ENCODE measurements at regions not wholly inside any gene's neighbourhood (a gene's known extent, or its start where the extent isn't known, plus 50 kb on each side); places are given as distances from the start of the nearest gene placed in this dataset.

DNA sequence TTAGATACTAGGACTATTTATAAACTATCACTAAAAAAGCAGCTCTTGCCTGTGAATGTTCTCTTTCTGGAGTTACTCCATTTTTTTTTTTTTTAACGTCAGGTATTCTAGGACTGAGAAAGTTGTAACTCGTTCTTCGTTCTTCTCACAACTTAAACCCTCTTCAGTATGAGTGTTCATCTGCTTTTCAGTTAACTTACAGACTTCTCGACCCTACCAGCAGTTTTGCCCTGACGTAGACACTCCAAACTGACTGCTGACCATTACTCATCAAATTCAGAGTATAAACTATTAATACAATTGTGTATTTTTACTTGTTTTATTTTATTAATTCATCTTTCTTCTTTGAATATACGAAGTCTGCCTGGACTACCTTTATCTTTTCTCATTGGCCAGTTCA, 353.1 kb downstream of the GPR37 start:
- H3K4me1 Mint-ChIP-seq (ENCODE audit: unreplicated experiment) = no peaks in the 10 kb centered on the region
- TF ChIP-seq, protein P1, sequence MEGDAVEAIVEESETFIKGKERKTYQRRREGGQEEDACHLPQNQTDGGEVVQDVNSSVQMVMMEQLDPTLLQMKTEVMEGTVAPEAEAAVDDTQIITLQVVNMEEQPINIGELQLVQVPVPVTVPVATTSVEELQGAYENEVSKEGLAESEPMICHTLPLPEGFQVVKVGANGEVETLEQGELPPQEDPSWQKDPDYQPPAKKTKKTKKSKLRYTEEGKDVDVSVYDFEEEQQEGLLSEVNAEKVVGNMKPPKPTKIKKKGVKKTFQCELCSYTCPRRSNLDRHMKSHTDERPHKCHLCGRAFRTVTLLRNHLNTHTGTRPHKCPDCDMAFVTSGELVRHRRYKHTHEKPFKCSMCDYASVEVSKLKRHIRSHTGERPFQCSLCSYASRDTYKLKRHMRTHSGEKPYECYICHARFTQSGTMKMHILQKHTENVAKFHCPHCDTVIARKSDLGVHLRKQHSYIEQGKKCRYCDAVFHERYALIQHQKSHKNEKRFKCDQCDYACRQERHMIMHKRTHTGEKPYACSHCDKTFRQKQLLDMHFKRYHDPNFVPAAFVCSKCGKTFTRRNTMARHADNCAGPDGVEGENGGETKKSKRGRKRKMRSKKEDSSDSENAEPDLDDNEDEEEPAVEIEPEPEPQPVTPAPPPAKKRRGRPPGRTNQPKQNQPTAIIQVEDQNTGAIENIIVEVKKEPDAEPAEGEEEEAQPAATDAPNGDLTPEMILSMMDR (conservative IDR thresholded peaks at IDR 0.05) = no peak
- no peak overlapping the region for H3K4me3 Mint-ChIP-seq
- H3K27ac Mint-ChIP-seq = no peak overlapping the region
- no peaks in the 10 kb centered on the region for H3K9me3 Mint-ChIP-seq
- no peak for DNase-seq (ENCODE audit: extremely low spot score, unreplicated experiment)
- no peaks in the 10 kb centered on the region for H3K27me3 Mint-ChIP-seq
- H3K36me3 Mint-ChIP-seq = no peaks in the 10 kb centered on the region

DNA sequence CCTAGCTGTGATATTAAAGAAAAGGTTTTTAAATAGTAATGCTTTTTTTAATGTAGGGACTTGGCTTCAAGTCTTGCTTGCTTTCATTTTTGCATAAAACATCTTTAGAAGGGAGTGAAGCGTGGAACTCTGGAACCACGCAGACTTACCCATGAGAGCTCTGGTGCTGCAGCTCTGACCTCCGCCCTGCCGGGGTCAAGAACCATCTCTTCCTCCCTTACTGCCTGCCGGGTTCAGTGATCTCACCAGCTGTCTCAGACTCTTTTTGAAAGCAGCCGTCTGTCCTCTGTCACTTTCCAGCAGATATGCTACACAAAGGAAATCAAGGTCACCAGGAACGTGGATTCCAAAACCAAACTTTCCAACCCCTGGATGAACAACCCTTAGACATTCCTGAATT, 353.8 kb downstream of the GPR37 start:
- Mint-ChIP-seq H3K4me1 (ENCODE audit: unreplicated experiment) (no peaks in the 10 kb centered on the region), H3K4me3 (no peak overlapping the region), H3K36me3 (no peaks in the 10 kb centered on the region), H3K27ac (no peak overlapping the region), H3K27me3 (no peaks in the 10 kb centered on the region), H3K9me3 (no peaks in the 10 kb centered on the region)
- TF ChIP-seq, protein P1 (conservative IDR thresholded peaks at IDR 0.05) = no peak
- DNase-seq (ENCODE audit: extremely low spot score, unreplicated experiment) = no peak

DNA sequence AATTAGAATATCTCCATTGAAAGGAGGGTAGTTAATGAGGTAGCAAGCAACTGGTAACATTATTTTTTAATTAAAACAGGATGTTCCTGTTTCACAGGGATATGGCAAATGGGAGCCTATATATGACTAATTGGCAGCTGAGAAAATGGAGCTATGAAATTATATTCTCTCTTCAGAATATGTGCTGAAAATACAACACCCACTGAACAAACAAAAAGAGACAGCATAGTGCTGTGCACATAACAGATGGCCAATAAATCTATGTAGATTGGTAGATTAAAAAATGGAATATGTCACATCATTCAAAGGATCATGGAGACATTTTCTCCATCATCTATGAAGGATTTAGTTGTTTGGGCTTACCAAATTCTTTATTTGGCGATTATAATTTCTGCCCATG, 362.0 kb downstream of the GPR37 start:
- H3K4me3 Mint-ChIP-seq = no peak overlapping the region

DNA sequence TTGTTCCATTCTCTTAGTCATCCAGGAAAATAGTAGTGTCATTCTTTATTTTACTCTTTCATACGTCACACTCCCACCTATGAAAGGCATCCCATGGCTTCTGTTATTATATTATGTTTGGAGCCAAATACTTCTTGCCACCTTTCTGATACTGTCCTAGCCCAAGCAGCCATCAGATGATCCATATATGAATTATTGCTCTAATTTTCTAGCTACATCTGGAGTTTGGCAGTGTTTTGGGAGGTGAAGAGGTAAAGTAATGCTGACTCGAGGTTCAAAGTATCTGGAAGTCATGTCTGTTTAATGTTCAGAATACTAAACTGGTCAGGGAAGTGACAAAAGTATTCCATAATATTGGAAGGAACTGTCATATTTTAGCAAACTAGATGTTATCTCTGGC, 362.5 kb downstream of the GPR37 start:
- H3K4me1 Mint-ChIP-seq (ENCODE audit: unreplicated experiment) = no peaks in the 10 kb centered on the region
- TF ChIP-seq, protein P1 (conservative IDR thresholded peaks at IDR 0.05) = no peak

More for the DNA sequence above, 362.0 kb downstream of the GPR37 start:
- no peaks in the 10 kb centered on the region for H3K36me3 Mint-ChIP-seq
- TF ChIP-seq, protein P1 (conservative IDR thresholded peaks at IDR 0.05) = no peak
- no peak overlapping the region for H3K27ac Mint-ChIP-seq
- H3K27me3 Mint-ChIP-seq = no peaks in the 10 kb centered on the region
- no peaks in the 10 kb centered on the region for H3K9me3 Mint-ChIP-seq
- DNase-seq (ENCODE audit: extremely low spot score, unreplicated experiment) = no peak
- H3K4me1 Mint-ChIP-seq (ENCODE audit: unreplicated experiment) = no peaks in the 10 kb centered on the region

DNA sequence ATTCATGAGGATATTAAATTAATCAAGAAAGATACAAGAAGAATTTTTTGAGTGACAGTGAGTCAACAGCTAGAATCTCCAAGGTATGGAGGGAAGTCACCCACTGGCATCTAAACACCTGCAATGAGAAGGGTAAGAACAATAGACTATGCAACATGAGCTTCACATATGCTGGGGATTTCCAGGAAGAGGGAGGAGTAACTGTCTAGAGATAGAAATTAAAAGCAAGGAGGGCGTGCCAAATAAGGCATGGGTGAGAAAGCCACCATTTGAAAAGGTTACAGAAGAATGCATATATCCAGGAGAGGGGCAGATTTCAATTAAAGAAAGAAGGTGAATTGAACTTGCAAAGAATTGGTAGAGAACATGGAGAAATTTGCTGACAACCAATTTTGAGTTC, 365.7 kb downstream of the GPR37 start:
- Mint-ChIP-seq H3K4me3 (no peak overlapping the region), H3K9me3 (no peaks in the 10 kb centered on the region), H3K27ac (no peak overlapping the region), H3K27me3 (no peaks in the 10 kb centered on the region), H3K4me1 (ENCODE audit: unreplicated experiment) (no peaks in the 10 kb centered on the region), H3K36me3 (no peaks in the 10 kb centered on the region)
- TF ChIP-seq, protein P1 (conservative IDR thresholded peaks at IDR 0.05) = no peak
- no peak for DNase-seq (ENCODE audit: extremely low spot score, unreplicated experiment)

More for the DNA sequence above, 362.5 kb downstream of the GPR37 start:
- no peaks in the 10 kb centered on the region for H3K9me3 Mint-ChIP-seq
- H3K27me3 Mint-ChIP-seq = no peaks in the 10 kb centered on the region
- no peak for DNase-seq (ENCODE audit: extremely low spot score, unreplicated experiment)
- no peaks in the 10 kb centered on the region for H3K36me3 Mint-ChIP-seq
- H3K4me3 Mint-ChIP-seq = no peak overlapping the region
- no peak overlapping the region for H3K27ac Mint-ChIP-seq

DNA sequence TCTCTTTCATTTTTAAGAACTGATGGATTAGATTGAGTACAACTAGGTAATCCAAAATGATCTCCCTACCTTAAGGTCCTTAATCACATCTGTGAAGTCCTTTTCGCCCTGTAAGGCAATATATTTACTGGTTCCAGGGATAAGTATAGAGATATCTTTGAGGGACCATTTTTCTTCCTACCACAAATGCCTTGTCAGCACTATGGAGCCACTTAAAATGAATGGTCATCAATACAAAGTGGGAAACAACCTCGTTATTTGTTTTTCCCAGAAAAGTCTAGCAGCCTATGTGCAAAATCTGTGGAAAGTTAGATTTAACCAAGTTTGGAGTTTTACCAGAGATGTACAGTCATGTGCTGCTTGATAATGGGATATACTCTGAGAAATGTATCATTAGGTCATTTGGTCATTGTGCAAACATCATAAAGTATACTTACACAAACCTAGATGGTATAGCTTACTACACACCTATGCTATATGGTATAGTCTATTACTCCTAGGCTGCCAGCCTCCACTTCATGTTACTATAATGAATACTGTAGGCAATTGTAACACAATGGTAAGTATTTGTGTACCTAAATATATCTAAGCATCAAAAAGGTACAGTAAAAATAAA, 366.2 kb upstream of the TMEM229A start:
- Mint-ChIP-seq H3K9me3 (no peaks in the 10 kb centered on the region), H3K4me1 (ENCODE audit: unreplicated experiment) (no peaks in the 10 kb centered on the region), H3K27ac (no peak overlapping the region), H3K36me3 (no peaks in the 10 kb centered on the region), H3K4me3 (no peak overlapping the region), H3K27me3 (no peaks in the 10 kb centered on the region)
- no peak for DNase-seq (ENCODE audit: extremely low spot score, unreplicated experiment)
- TF ChIP-seq, protein P1 (conservative IDR thresholded peaks at IDR 0.05) = no peak
